ENCODE measurements at regions not wholly inside any gene's neighbourhood (a gene's known extent, or its start where the extent isn't known, plus 50 kb on each side); places are given as distances from the start of the nearest gene placed in this dataset.

GRCh38 chr1:209349363-209350308 is 233.9 kb upstream of the CAMK1G start:
- TF ChIP-seq EZH2 (IDR thresholded peaks at IDR 0.05; ENCODE audit: insufficient read depth, poor library complexity, severe bottlenecking) (no peak), EZH2phosphoT487 (IDR thresholded peaks at IDR 0.05; ENCODE audit: insufficient read depth, low read depth) (no peak)
